GM10266 (cell line): ENCODE measurements at regions not wholly inside any gene's neighbourhood (a gene's known extent, or its start where the extent isn't known, plus 50 kb on each side); places are given as distances from the start of the nearest gene placed in this dataset.

ENCODE experiments used
- DNase-seq: peaks from one replicate; pipeline ENCODE4 v3.0.0; 2012; ENCODE audit errors: extremely low spot score
- TF ChIP-seq, protein P1 (sequence below): IDR thresholded peaks from 2 replicates; pipeline ENCODE4 v1.5.1; 2012; ENCODE audit warnings: mild to moderate bottlenecking, low read depth; ENCODE audit not compliant: control insufficient read depth, insufficient read depth; ENCODE audit errors: missing control alignments

DNA sequence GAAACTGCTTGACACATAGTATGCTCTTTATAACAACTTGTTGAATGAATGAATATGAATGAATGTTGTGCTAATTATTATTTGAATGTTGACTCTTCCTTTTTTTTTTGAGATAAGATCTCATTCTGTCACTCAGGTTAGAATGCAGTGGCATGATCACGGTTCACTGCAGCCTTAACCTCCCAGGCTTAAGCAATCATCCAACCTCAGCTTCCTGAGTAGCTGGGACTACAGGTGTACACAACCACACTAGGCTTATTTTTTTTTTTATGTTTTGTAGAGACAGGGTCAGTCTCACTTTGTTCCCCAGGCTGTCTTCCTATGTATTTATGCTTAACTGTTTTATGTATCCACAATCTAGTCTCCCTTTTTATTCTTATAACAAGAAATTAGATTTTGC, 114.7 kb upstream of the WDFY3 start:
- no peak for DNase-seq
- TF ChIP-seq, protein P1, sequence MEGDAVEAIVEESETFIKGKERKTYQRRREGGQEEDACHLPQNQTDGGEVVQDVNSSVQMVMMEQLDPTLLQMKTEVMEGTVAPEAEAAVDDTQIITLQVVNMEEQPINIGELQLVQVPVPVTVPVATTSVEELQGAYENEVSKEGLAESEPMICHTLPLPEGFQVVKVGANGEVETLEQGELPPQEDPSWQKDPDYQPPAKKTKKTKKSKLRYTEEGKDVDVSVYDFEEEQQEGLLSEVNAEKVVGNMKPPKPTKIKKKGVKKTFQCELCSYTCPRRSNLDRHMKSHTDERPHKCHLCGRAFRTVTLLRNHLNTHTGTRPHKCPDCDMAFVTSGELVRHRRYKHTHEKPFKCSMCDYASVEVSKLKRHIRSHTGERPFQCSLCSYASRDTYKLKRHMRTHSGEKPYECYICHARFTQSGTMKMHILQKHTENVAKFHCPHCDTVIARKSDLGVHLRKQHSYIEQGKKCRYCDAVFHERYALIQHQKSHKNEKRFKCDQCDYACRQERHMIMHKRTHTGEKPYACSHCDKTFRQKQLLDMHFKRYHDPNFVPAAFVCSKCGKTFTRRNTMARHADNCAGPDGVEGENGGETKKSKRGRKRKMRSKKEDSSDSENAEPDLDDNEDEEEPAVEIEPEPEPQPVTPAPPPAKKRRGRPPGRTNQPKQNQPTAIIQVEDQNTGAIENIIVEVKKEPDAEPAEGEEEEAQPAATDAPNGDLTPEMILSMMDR: no peak

DNA sequence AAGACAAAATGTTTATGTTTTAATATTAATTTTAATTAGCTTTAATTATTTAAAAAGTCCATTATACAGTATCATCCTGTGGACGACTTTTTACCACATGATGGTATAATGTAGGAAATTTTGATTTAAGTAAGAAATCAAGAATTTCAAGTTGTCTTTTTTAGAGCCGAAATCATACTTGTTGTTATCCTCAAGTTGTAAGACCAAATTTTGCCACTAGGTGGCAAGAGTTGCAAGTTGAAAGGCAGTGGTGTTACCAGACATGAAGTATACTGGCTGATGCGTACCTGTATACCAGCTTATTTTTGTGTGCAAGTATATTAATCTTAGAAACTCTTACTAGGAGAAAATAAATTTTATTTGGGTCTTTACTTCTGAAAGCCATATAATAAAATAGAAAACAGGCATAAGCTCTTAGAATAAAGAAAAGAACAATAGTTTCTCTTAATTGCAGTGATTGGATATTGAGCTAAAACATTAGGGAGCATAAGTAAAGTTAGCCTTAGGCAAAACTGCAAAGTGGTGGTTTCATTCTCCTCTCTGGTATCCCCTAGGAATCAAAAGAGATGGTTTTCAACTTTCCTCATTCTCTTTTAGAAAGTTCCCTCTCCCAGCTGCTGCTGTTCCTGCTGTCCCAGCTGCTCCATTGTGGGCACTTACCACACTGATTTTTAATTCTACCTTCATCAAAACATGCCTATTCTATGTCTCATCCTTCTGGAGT, 118.0 kb upstream of the WDFY3 start:
- TF ChIP-seq, protein P1: peak; percentile 57
- DNase-seq: no peak

DNA sequence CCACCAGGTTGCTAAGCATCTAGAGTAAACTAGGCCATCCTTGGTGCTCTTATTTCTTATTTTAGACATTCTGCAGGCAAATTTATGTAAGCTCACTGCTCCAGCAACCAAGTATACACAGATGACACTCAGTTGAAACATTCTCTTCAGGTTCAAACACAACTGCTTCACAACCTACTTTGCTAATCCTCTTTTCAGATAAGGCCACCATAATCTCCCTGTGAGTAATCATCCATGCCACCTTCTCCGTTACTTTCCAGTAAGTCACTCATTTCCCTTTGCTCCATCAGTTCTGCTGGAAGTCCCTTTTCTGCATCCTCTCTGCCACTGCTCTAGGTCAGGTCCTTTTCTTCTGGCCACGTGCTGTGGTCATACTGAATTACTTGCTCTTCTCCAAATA, 120.2 kb upstream of the WDFY3 start:
- TF ChIP-seq, protein P1: no peak
- DNase-seq: no peak

DNA sequence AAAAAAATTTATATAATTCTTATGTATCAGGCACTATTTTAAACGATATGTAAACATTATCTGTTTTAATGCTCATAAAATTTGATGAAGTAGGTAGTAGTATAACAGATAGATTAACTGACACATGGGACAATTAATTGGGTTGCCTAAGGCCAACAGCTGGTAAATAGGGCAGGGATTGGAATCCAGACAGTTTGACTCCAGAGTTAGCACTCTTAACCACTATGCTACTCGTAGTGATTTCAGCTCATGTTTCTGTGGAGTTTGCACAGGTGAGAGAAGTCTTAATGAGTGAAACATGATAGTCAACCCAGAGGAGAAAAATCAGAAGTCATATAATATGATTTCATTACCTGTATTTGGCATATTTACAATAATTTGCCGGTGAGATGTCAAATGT, 126.0 kb upstream of the WDFY3 start:
- TF ChIP-seq, protein P1: no peak
- no peak for DNase-seq

DNA sequence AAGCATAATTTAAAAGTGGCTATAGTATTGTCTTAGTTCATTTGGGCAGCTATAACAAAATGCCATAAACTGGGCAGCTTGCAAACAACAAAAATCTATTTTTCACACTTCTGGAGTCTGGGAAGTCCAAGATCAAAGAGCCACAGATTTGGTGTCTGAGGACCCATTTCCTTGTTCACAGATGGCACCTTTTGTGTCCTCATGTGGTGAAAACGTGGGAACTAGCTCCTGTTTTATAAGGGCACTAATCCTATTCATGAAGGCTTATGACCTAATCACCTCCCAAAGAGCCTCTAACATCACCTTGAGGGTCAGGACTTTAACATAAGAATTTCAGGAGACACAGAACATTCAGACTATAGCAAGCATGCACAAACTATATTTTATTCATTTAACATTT, 126.5 kb upstream of the WDFY3 start:
- no peak for DNase-seq
- TF ChIP-seq, protein P1: no peak

DNA sequence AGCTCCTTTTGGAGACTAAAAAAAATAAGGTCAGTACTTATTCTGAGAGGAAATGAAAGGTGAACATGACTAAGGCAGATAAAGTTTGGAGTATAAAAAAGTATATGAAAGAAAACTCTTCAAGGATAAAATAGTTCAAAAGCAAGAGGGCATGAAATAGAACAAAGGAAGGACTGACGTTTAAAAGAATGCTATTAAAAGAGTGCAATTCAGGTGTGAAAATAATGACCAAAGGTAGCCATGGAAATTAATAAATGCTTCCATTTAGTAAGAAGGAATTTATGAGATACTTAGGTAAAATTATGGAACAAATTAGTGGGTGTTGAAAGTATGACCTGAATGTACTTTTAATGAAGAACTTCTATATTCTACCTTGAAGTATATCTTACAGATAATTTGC, 128.2 kb upstream of the WDFY3 start:
- DNase-seq: no peak
- TF ChIP-seq, protein P1: no peak

- TF ChIP-seq, protein P1: no peak
- no peak for DNase-seq
These were observed 136.1 kb upstream of the WDFY3 start for GRCh38 chr4:85102606-85103005.
